ENCODE measurements at regions not wholly inside any gene's neighbourhood (a gene's known extent, or its start where the extent isn't known, plus 50 kb on each side); places are given as distances from the start of the nearest gene placed in this dataset.

DNA sequence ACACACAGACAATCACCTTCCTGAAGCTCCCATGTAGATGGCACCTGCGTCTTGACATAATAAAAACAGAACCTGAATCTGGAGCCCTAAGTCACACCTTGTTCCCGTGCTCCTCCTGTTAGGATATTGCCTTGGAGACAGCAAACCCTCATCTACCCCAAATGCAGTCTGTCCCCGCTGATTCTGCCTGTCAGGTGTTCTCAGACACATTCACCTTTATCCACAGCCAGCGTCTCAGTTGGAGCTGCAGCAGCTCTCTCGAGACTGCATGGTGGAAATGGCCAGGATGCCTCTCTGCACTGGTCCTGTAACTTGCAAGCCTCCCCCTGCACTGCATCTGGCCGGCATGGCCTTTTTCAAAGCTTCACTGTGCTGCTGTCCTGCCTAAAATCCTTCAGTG is 218.0 kb upstream of the ZNF32 start:
- no peaks in the 10 kb centered on the region for H3K4me1 ChIP-seq (ENCODE audit: control insufficient read depth, insufficient read depth, low read length)
- H3K4me3 ChIP-seq (ENCODE audit: low read depth, low read length) = no peak overlapping the region
- no peaks in the 10 kb centered on the region for H3K36me3 ChIP-seq (ENCODE audit: control insufficient read depth, insufficient read depth, low read length)
- no peak overlapping the region for H3K9ac ChIP-seq (ENCODE audit: low read depth, low read length)
- no peaks in the 10 kb centered on the region for H3K27me3 ChIP-seq (ENCODE audit: control insufficient read depth, insufficient read depth, low read length)
- H3K9me3 ChIP-seq (ENCODE audit: control insufficient read depth, insufficient read depth, low read length) = no peaks in the 10 kb centered on the region

DNA sequence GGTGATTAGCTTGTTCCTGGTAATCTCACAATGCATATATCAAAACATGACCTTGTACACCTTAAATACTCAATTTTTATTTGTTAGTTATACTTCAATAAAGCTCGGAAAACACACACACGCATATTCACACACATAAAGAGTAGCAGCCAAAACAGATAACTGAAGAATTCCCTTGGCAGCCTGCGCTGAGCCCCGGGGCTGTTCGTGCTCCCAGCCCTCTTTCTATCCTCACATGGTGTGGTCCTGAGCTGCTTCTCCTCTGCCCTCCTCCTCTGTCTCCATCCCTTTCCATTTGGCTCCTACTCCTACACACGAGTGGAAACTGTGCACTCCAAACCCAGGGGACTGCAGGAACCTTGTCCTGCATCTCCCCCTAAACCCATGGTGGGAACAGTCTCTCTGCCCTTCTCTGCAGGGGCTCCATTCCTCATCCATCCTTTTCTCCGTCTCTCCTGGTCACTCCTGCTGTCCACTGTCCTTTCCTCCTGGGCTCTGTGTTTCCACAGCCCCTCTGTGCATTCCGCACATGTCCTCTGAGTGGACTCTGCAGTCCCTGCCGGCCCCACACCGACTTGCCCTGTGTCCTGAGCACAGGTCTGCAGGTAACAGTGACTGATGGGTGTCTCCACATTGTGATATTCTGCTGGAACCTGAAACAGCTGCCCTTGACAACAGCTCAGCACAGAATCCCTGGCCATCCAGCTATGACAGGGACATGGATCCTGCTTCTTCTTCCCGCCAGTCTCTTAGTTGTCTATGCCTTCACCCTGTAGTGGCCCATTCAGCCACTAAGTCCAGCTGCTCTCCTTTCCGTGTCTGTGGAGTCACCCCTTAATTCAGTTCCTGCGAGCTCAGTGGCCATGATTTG is 216.8 kb upstream of the ZNF32 start:
- H3K9ac ChIP-seq (ENCODE audit: low read depth, low read length) = no peak overlapping the region
- no peaks in the 10 kb centered on the region for H3K9me3 ChIP-seq (ENCODE audit: control insufficient read depth, insufficient read depth, low read length)
- H3K36me3 ChIP-seq (ENCODE audit: control insufficient read depth, insufficient read depth, low read length) = no peaks in the 10 kb centered on the region
- no peak overlapping the region for H3K4me3 ChIP-seq (ENCODE audit: low read depth, low read length)
- H3K27me3 ChIP-seq (ENCODE audit: control insufficient read depth, insufficient read depth, low read length) = no peaks in the 10 kb centered on the region
- no peaks in the 10 kb centered on the region for H3K4me1 ChIP-seq (ENCODE audit: control insufficient read depth, insufficient read depth, low read length)

DNA sequence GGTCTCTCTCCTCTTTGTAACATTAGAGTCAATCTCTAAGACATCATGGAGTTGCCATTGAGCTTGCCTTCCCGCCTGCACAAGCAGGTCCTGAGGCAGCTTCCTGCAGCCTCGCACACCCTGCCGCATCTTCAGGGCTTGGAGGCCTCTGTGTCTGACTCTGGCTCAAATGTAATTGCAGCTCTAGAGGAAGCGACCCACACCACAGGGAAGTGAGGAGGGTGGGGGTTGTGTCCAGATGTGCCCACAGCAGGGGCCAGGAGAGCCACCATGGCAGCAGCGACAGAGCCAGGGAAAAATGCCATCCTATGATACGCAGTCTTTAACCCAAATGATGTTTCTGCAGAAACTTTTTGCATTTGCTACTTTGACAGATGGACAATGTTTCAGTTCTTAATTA is 216.0 kb upstream of the ZNF32 start:
- H3K9me3 ChIP-seq (ENCODE audit: control insufficient read depth, insufficient read depth, low read length) = no peaks in the 10 kb centered on the region

DNA sequence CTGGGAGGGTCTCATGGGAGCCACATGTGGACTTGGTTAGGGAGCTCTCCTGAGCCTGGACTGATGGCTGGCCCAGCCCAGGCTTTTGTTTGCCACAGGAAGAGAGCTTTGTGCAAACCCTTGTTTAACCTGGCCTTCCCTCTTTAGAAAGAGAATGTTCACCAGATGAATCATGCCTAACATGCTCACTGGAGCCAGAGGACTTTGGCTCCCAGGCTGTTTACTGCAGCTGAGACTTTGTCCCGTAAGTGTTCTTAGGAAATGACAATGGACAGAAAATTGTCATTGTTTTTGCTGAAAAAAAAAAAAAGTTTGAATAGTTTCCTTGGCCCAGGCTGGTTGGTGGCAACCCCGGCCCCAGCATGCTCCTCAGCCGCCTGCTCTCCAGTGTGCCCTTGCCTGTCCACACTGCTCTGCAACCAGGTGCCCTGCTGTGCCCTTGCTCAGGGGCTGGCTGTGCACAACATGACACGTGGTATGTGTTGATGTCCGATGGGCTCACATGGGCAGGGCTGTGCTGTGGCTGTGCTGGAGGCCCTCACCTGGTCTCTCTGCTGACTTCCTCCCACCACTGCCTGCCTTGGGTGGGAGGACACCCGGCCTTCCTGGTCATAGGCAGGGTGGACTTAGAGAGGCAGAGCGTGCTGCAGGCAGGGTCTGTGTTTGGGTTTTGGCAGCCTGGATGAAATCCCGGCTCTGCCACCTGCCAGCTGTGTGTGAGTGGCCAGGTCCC is 215.3 kb upstream of the ZNF32 start:
- no peaks in the 10 kb centered on the region for H3K4me1 ChIP-seq (ENCODE audit: control insufficient read depth, insufficient read depth, low read length)
- H3K36me3 ChIP-seq (ENCODE audit: control insufficient read depth, insufficient read depth, low read length) = no peaks in the 10 kb centered on the region
- H3K4me3 ChIP-seq (ENCODE audit: low read depth, low read length) = no peak overlapping the region
- no peaks in the 10 kb centered on the region for H3K27me3 ChIP-seq (ENCODE audit: control insufficient read depth, insufficient read depth, low read length)
- no peaks in the 10 kb centered on the region for H3K9me3 ChIP-seq (ENCODE audit: control insufficient read depth, insufficient read depth, low read length)
- H3K9ac ChIP-seq (ENCODE audit: low read depth, low read length) = no peak overlapping the region

More for the DNA sequence above, 216.0 kb upstream of the ZNF32 start:
- Histone ChIP-seq H3K4me1 (ENCODE audit: control insufficient read depth, insufficient read depth, low read length) (no peaks in the 10 kb centered on the region), H3K27me3 (ENCODE audit: control insufficient read depth, insufficient read depth, low read length) (no peaks in the 10 kb centered on the region), H3K4me3 (ENCODE audit: low read depth, low read length) (no peak overlapping the region), H3K36me3 (ENCODE audit: control insufficient read depth, insufficient read depth, low read length) (no peaks in the 10 kb centered on the region), H3K9ac (ENCODE audit: low read depth, low read length) (no peak overlapping the region)

DNA sequence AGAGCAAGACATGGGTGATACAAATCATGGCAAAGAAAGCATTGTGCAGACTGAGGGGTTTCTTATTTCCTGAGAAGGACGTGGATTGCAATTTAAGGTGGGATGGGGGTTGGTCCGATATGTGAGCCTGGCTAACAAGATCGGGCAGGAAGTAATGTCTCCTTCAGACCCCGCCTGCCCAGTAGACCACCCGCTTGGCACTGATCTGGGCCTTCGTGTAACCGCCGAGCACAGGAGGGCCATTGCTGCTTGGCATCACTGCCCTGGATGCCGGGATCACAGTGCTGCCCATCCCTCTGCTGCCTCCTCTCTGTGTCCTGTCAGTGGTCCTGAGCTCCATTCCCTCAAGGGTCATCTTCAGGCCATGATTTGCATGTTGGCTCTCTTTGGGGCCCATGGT is 214.6 kb upstream of the ZNF32 start:
- H3K4me3 ChIP-seq (ENCODE audit: low read depth, low read length) = no peak overlapping the region
- H3K36me3 ChIP-seq (ENCODE audit: control insufficient read depth, insufficient read depth, low read length) = no peaks in the 10 kb centered on the region
- H3K27me3 ChIP-seq (ENCODE audit: control insufficient read depth, insufficient read depth, low read length) = no peaks in the 10 kb centered on the region
- H3K9ac ChIP-seq (ENCODE audit: low read depth, low read length) = no peak overlapping the region
- no peaks in the 10 kb centered on the region for H3K4me1 ChIP-seq (ENCODE audit: control insufficient read depth, insufficient read depth, low read length)
- H3K9me3 ChIP-seq (ENCODE audit: control insufficient read depth, insufficient read depth, low read length) = no peaks in the 10 kb centered on the region

DNA sequence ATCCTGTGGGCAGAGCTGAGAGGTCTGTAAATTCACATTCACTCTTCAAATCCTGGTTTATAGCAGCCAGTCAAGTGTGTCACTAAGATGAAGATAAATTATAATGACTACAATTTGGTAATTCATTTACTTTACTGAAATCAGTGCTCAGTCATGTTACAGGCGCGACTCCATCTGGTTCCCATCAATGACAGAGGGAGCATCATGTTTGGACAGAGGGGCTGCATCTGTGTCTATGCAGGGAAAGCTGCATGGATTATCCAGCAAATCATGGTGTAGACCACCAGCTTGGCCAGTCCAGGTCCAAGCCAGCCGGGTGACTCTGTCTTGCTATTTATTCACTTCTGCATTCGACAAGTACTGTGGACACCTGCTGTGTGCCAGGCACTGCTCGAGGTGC is 214.1 kb upstream of the ZNF32 start:
- Histone ChIP-seq H3K27me3 (ENCODE audit: control insufficient read depth, insufficient read depth, low read length) (no peaks in the 10 kb centered on the region), H3K4me1 (ENCODE audit: control insufficient read depth, insufficient read depth, low read length) (no peaks in the 10 kb centered on the region), H3K4me3 (ENCODE audit: low read depth, low read length) (no peak overlapping the region), H3K9ac (ENCODE audit: low read depth, low read length) (no peak overlapping the region), H3K36me3 (ENCODE audit: control insufficient read depth, insufficient read depth, low read length) (no peaks in the 10 kb centered on the region), H3K9me3 (ENCODE audit: control insufficient read depth, insufficient read depth, low read length) (no peaks in the 10 kb centered on the region)

DNA sequence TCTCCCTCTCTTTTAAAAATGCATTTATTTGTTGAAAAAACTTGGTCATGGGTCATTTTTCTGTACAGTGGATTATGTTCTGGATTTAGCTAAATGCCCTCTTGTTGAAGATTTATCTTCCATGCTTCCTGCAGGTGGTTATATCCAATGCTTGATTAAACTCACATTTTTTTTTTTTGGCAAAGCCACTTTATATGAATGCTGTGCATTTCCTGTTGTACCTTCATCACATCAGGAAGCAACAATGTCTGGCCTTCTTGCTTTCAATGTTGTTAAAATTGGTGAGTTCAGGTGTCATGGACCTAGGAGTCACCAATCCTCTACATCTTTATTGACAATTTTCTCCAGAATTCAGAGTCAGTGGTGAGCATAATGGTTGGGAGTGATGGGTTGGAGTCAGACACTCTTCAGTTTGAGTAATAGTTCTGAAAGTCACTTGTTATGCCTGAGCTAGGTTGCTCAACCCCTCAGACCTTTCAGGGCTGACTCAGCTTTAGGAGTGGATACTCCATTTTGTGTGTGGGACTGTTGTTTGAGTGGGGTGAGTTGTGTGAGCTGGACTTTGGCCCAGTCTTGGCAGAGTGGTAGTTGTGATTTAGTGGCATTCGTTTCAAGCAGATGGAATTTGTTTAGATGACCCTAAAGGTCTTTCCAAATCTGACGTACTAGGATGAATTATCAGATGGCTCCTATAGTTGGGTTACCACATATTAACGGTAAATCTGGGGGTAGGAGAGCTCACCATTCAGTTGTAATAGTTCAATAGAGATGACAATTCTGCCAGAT is 213.5 kb upstream of the ZNF32 start:
- Histone ChIP-seq H3K9ac (ENCODE audit: low read depth, low read length) (no peak overlapping the region), H3K4me1 (ENCODE audit: control insufficient read depth, insufficient read depth, low read length) (no peaks in the 10 kb centered on the region), H3K9me3 (ENCODE audit: control insufficient read depth, insufficient read depth, low read length) (no peaks in the 10 kb centered on the region), H3K27me3 (ENCODE audit: control insufficient read depth, insufficient read depth, low read length) (no peaks in the 10 kb centered on the region), H3K4me3 (ENCODE audit: low read depth, low read length) (no peak overlapping the region), H3K36me3 (ENCODE audit: control insufficient read depth, insufficient read depth, low read length) (no peaks in the 10 kb centered on the region)

DNA sequence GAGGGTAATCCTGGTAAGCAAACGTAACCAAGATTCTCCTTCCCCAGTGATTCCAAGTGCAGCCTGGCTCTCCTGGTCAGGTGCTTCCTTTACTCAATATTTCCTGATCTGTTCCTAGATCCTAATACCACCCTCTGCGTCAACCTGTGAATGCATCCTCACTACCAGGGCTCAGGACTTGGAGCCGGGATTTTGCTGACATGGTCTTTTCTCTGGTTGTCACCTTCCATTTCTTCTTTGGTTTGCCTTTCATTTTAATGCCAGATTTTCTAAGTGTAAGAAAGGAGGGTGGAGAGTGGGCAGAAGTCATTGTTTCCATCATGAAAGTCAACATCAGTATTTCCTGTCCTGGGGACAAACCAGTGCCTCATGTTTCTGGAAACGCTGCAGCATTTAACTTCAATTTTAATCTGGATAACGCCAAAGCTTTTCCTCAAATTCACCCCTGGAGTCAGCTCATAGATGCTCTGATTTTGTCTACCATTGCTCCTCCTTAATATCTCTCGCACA is 210.4 kb upstream of the ZNF32 start:
- Histone ChIP-seq H3K9ac (ENCODE audit: low read depth, low read length) (no peak overlapping the region), H3K27me3 (ENCODE audit: control insufficient read depth, insufficient read depth, low read length) (no peaks in the 10 kb centered on the region), H3K36me3 (ENCODE audit: control insufficient read depth, insufficient read depth, low read length) (no peaks in the 10 kb centered on the region), H3K9me3 (ENCODE audit: control insufficient read depth, insufficient read depth, low read length) (no peaks in the 10 kb centered on the region), H3K4me3 (ENCODE audit: low read depth, low read length) (no peak overlapping the region), H3K4me1 (ENCODE audit: control insufficient read depth, insufficient read depth, low read length) (no peaks in the 10 kb centered on the region)

DNA sequence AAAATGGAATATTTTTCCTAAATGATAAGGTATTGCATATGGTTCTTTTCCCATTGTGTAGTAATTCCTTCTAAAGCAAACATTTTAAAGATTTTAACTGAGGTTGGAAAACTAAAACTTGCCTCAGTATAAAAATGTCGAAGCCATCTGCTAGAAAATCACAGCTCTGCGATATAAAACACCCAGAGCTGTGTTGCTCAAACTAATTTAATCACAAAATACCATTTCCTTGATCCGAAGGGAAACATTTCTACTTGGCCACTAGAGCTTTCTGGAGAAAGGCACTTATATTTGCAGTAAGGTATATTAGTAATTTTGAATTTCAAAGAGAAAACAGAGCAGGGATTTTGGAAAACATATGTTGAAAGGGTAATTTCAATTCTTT is 209.2 kb upstream of the ZNF32 start:
- H3K4me3 ChIP-seq (ENCODE audit: low read depth, low read length) = no peak overlapping the region
- no peak overlapping the region for H3K9ac ChIP-seq (ENCODE audit: low read depth, low read length)
- no peaks in the 10 kb centered on the region for H3K36me3 ChIP-seq (ENCODE audit: control insufficient read depth, insufficient read depth, low read length)
- H3K4me1 ChIP-seq (ENCODE audit: control insufficient read depth, insufficient read depth, low read length) = no peaks in the 10 kb centered on the region
- no peaks in the 10 kb centered on the region for H3K27me3 ChIP-seq (ENCODE audit: control insufficient read depth, insufficient read depth, low read length)
- H3K9me3 ChIP-seq (ENCODE audit: control insufficient read depth, insufficient read depth, low read length) = no peaks in the 10 kb centered on the region

DNA sequence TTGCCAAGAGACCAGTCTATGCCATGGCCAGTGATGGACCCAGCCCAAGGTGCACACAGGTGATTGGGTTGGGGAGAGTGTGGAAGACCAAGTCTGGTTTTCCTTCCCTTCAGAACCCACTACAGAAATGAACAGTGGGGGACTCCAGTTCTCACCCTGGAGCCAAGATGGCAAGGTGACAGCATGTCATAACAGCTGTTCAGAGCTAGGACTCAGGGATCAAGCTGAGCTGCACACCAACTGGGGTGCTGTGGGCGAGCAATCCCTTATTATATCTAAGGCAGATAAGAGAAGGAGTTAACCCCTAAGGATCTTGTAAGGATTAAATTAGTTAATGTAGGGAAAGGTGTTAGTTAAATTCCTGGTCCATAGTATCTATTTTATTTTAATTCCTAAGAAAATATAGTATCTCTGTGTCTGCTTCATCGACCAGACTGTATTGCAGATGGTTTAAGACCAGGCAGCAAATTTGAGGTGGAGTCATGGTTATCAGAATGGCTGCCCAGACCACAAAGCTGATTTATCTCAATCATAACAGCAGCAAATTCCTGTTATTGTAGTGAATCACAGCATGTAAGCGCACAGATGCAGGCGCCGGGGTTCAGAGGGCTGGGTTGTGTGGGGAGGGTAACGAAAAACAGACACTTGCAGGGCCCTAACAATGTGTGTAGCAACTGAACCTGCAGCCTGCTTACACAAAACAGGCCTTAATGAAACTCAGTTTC is 208.7 kb upstream of the ZNF32 start:
- no peaks in the 10 kb centered on the region for H3K36me3 ChIP-seq (ENCODE audit: control insufficient read depth, insufficient read depth, low read length)
- no peaks in the 10 kb centered on the region for H3K9me3 ChIP-seq (ENCODE audit: control insufficient read depth, insufficient read depth, low read length)
- no peak overlapping the region for H3K4me3 ChIP-seq (ENCODE audit: low read depth, low read length)
- H3K9ac ChIP-seq (ENCODE audit: low read depth, low read length) = no peak overlapping the region
- H3K4me1 ChIP-seq (ENCODE audit: control insufficient read depth, insufficient read depth, low read length) = no peaks in the 10 kb centered on the region
- H3K27me3 ChIP-seq (ENCODE audit: control insufficient read depth, insufficient read depth, low read length) = no peaks in the 10 kb centered on the region

DNA sequence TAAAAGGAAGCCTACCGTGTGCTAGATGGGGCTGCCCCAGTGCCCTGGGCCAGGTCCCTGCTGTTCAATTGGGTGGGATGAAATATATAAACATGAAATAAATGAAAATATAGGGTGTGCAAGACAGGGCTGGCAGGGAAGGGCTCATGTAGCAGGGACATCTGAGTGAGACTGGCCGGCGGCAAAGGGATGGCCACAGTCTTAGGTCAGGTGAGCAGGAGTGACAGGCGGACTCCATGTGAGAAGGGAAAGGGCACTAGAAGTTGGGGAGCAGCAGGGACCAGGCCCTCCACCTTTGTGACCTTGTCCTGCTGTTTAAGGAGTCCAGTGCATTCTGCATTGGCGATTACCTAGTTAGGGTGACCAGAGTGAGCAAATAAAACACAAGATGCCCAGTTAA is 207.6 kb upstream of the ZNF32 start:
- Histone ChIP-seq H3K9me3 (ENCODE audit: control insufficient read depth, insufficient read depth, low read length) (no peaks in the 10 kb centered on the region), H3K4me3 (ENCODE audit: low read depth, low read length) (no peak overlapping the region), H3K36me3 (ENCODE audit: control insufficient read depth, insufficient read depth, low read length) (no peaks in the 10 kb centered on the region), H3K9ac (ENCODE audit: low read depth, low read length) (no peak overlapping the region), H3K4me1 (ENCODE audit: control insufficient read depth, insufficient read depth, low read length) (no peaks in the 10 kb centered on the region), H3K27me3 (ENCODE audit: control insufficient read depth, insufficient read depth, low read length) (no peaks in the 10 kb centered on the region)

Measured in iPS-15b (cell line).